Central memory CD4-positive, alpha-beta T cell (primary cell): ENCODE measurements at regions not wholly inside any gene's neighbourhood (a gene's known extent, or its start where the extent isn't known, plus 50 kb on each side); places are given as distances from the start of the nearest gene placed in this dataset.
"Not testable (repeated sequence)": the region's sequence is repeated elsewhere in the genome, so short reads cannot be mapped to it uniquely, and the experiment has no call there.

Experiments
- DNase-seq: peaks from one replicate; pipeline ENCODE4 v3.0.0; 2022

GRCh38 chr14:44783901-44784300 is 177.8 kb downstream of the KLHL28 start:
- no peak for DNase-seq

GRCh38 chr14:44782775-44783238 is 178.9 kb downstream of the KLHL28 start:
- no peak for DNase-seq

- DNase-seq = no peak
Measured at GRCh38 chr14:44780989-44781388, 180.8 kb downstream of the KLHL28 start.

- no peak for DNase-seq
Measured at GRCh38 chr14:44778604-44779003, 183.1 kb downstream of the KLHL28 start.

- no peak for DNase-seq
Measured at GRCh38 chr14:44777584-44777983, 184.2 kb downstream of the KLHL28 start.

GRCh38 chr14:44775248-44775647 is 186.5 kb downstream of the KLHL28 start:
- no peak for DNase-seq

GRCh38 chr14:44774396-44774795 is 187.4 kb downstream of the KLHL28 start:
- no peak for DNase-seq

- DNase-seq = no peak
Measured at GRCh38 chr14:44771496-44771895, 190.3 kb downstream of the KLHL28 start.

GRCh38 chr14:44770201-44770600 is 191.5 kb downstream of the KLHL28 start:
- DNase-seq = no peak

GRCh38 chr14:44768935-44769334 is 192.8 kb downstream of the KLHL28 start:
- no peak for DNase-seq

GRCh38 chr14:44767646-44768173 is 194.0 kb downstream of the KLHL28 start:
- no peak for DNase-seq

GRCh38 chr14:44766285-44766684 is 195.5 kb downstream of the KLHL28 start:
- DNase-seq = no peak

GRCh38 chr14:44763356-44763755 is 198.4 kb downstream of the KLHL28 start:
- no peak for DNase-seq

GRCh38 chr14:44759277-44759676 is 202.5 kb downstream of the KLHL28 start:
- no peak for DNase-seq

GRCh38 chr14:44756554-44756953 is 205.2 kb downstream of the KLHL28 start:
- no peak for DNase-seq

GRCh38 chr14:44745371-44745770 is 216.4 kb downstream of the KLHL28 start:
- no peak for DNase-seq

GRCh38 chr14:44742202-44742601 is 219.5 kb downstream of the KLHL28 start:
- no peak for DNase-seq

GRCh38 chr14:44741431-44741830 is 220.3 kb downstream of the KLHL28 start:
- DNase-seq = no peak

GRCh38 chr14:44736326-44736725 is 225.4 kb downstream of the KLHL28 start:
- no peak for DNase-seq

- DNase-seq = no peak
Measured at GRCh38 chr14:44732144-44732543, 225.1 kb upstream of the FSCB start.

GRCh38 chr14:44730860-44731259 is 223.8 kb upstream of the FSCB start:
- DNase-seq = no peak

GRCh38 chr14:44721395-44721794 is 214.3 kb upstream of the FSCB start:
- DNase-seq = not testable (repeated sequence)

GRCh38 chr14:44720707-44721106 is 213.6 kb upstream of the FSCB start:
- no peak for DNase-seq

GRCh38 chr14:44712024-44712815 is 205.1 kb upstream of the FSCB start:
- DNase-seq = no peak
